ENCODE measurements at regions not wholly inside any gene's neighbourhood (a gene's known extent, or its start where the extent isn't known, plus 50 kb on each side); places are given as distances from the start of the nearest gene placed in this dataset.
"Not testable (repeated sequence)": the region's sequence is repeated elsewhere in the genome, so short reads cannot be mapped to it uniquely, and the experiment has no call there.

GRCh38 chr13:85562282-85562681 is 236.9 kb downstream of the SLITRK6 start:
- ATAC-seq (ENCODE audit: low read depth) (no peak), DNase-seq (no peak)
- intact Hi-C loops (cut with micrococcal nuclease): no loop called here
- Mint-ChIP-seq H3K9me3 (peaks cover 3% of the 10 kb centered on the region), H3K27me3 (no peaks in the 10 kb centered on the region), H3K36me3 (ENCODE audit: low read depth) (no peaks in the 10 kb centered on the region), H3K27ac (no peak overlapping the region), H3K4me1 (no peaks in the 10 kb centered on the region), H3K4me3 (no peak overlapping the region)
- POLR2A ChIA-PET: no interaction called here
- CTCF ChIA-PET: no interaction called here
- TF ChIP-seq CTCF (IDR thresholded peaks at IDR 0.05): no peak

- no peak overlapping the region for H3K4me3 Mint-ChIP-seq
- ATAC-seq (ENCODE audit: low read depth): no peak
- intact Hi-C loops (cut with micrococcal nuclease): no loop called here
- ChIA-PET POLR2A (no interaction called here), CTCF (no interaction called here)
- no peaks in the 10 kb centered on the region for H3K4me1 Mint-ChIP-seq
- no peak for DNase-seq
- no peak overlapping the region for H3K27ac Mint-ChIP-seq
- H3K36me3 Mint-ChIP-seq (ENCODE audit: low read depth): no peaks in the 10 kb centered on the region
- no peaks in the 10 kb centered on the region for H3K27me3 Mint-ChIP-seq
- peaks cover 3% of the 10 kb centered on the region for H3K9me3 Mint-ChIP-seq
- no peak for TF ChIP-seq CTCF (IDR thresholded peaks at IDR 0.05)
Observed at GRCh38 chr13:85557691-85558467, 241.3 kb downstream of the SLITRK6 start.

- H3K4me1 Mint-ChIP-seq: no peaks in the 10 kb centered on the region
- DNase-seq (no peak), ATAC-seq (ENCODE audit: low read depth) (no peak)
- ChIA-PET CTCF (no interaction called here), POLR2A (no interaction called here)
- no peaks in the 10 kb centered on the region for H3K36me3 Mint-ChIP-seq (ENCODE audit: low read depth)
- no peak for TF ChIP-seq CTCF (IDR thresholded peaks at IDR 0.05)
- no peak overlapping the region for H3K4me3 Mint-ChIP-seq
- H3K27me3 Mint-ChIP-seq: no peaks in the 10 kb centered on the region
- H3K9me3 Mint-ChIP-seq: peaks cover 13% of the 10 kb centered on the region
- intact Hi-C loops (cut with micrococcal nuclease): no loop called here
- no peak overlapping the region for H3K27ac Mint-ChIP-seq
Observed at GRCh38 chr13:85551012-85551411, 248.2 kb downstream of the SLITRK6 start.

GRCh38 chr13:85549819-85550218 is 249.4 kb downstream of the SLITRK6 start:
- intact Hi-C loops (cut with micrococcal nuclease): no loop called here
- H3K36me3 Mint-ChIP-seq (ENCODE audit: low read depth): no peaks in the 10 kb centered on the region
- ATAC-seq (ENCODE audit: low read depth): no peak
- ChIA-PET CTCF (no interaction called here), POLR2A (no interaction called here)
- H3K4me1 Mint-ChIP-seq: no peaks in the 10 kb centered on the region
- no peak for DNase-seq
- TF ChIP-seq CTCF (IDR thresholded peaks at IDR 0.05): no peak
- peaks cover 15% of the 10 kb centered on the region for H3K9me3 Mint-ChIP-seq
- H3K27ac Mint-ChIP-seq: no peak overlapping the region
- no peak overlapping the region for H3K4me3 Mint-ChIP-seq
- no peaks in the 10 kb centered on the region for H3K27me3 Mint-ChIP-seq

GRCh38 chr13:85548845-85549244 is 250.4 kb downstream of the SLITRK6 start:
- H3K9me3 Mint-ChIP-seq: peaks cover 18% of the 10 kb centered on the region
- intact Hi-C loops (cut with micrococcal nuclease); H3K36me3 Mint-ChIP-seq (ENCODE audit: low read depth); H3K27ac Mint-ChIP-seq; H3K4me1 Mint-ChIP-seq; DNase-seq; H3K27me3 Mint-ChIP-seq; ATAC-seq (ENCODE audit: low read depth); CTCF ChIA-PET; POLR2A ChIA-PET; H3K4me3 Mint-ChIP-seq: not testable (repeated sequence)

- Mint-ChIP-seq H3K9me3 (peaks cover 20% of the 10 kb centered on the region), H3K4me1 (no peaks in the 10 kb centered on the region), H3K27ac (no peak overlapping the region), H3K4me3 (no peak overlapping the region), H3K27me3 (no peaks in the 10 kb centered on the region), H3K36me3 (ENCODE audit: low read depth) (no peaks in the 10 kb centered on the region)
- no peak for TF ChIP-seq CTCF (IDR thresholded peaks at IDR 0.05)
- POLR2A ChIA-PET: no interaction called here
- CTCF ChIA-PET: no interaction called here
- no peak for ATAC-seq (ENCODE audit: low read depth)
- intact Hi-C loops (cut with micrococcal nuclease): no loop called here
- DNase-seq: no peak
Observed at GRCh38 chr13:85545771-85546170, 253.4 kb downstream of the SLITRK6 start.

Measured in activated B cell treated with CpG ODN at 0.5 μM for 24 hours (primary cell).